Stomach (tissue), 8 donors: ENCODE measurements at regions not wholly inside any gene's neighbourhood (a gene's known extent, or its start where the extent isn't known, plus 50 kb on each side); places are given as distances from the start of the nearest gene placed in this dataset.

Experiments
- DNase-seq, 2 donors: peaks; one replicate each; pipeline versions ENCODE4 v3.0.0 to v3.0.0-alpha.2; 2013 to 2019
- H3K27ac ChIP-seq, 5 donors: fragments of 200-600 bp in 4 of 5; sonication (generic) in 4 of 5; one replicate each; pipeline ENCODE4 v1.5.1; 2013 to 2019; ENCODE audit warnings: mild to moderate bottlenecking in 1 of 5, moderate library complexity in 1 of 5
- H3K27me3 ChIP-seq, 3 donors: fragments of 200-600 bp; sonication (generic); one replicate each; pipeline ENCODE4 v1.5.1; 2017 to 2019; ENCODE audit warnings: mixed run types in 1 of 3
- H3K36me3 ChIP-seq, 4 donors: fragments of 200-600 bp; sonication (generic); 1 replicate in 3 of 4; 2 replicates in 1 of 4; pipeline ENCODE4 v1.5.1; 2016 to 2019
- H3K4me1 ChIP-seq, 4 donors: fragments of 200-600 bp; sonication (generic); one replicate each; pipeline ENCODE4 v1.5.1; 2016 to 2019
- H3K4me3 ChIP-seq, 4 donors: fragments of 200-600 bp; sonication (generic) in 3 of 4; one replicate each; pipeline ENCODE4 v1.5.1; 2016 to 2019; ENCODE audit warnings: mild to moderate bottlenecking in 1 of 4
- H3K9me3 ChIP-seq, 4 donors: fragments of 200-600 bp; sonication (generic); one replicate each; pipeline ENCODE4 v1.5.1; 2016 to 2019
- CTCF ChIP-seq, 7 experiments: fragments of 450-650 bp in 4 of 7; fragments of 200-600 bp in 3 of 7; sonication (generic) in 3 of 7; IDR thresholded peaks; one replicate each; pipeline ENCODE4 v1.5.1; 2016 to 2019; ENCODE audit warnings: antibody characterized with exemption in 7 of 7, control low read depth in 2 of 7, mild to moderate bottlenecking in 1 of 7
- EP300 ChIP-seq: sonication (generic); formaldehyde crosslinking; IDR thresholded peaks from one replicate; pipeline ENCODE4 v1.6.1; 2017; ENCODE audit warnings: antibody characterized with exemption
- POLR2A ChIP-seq, 4 donors: fragments of 450-650 bp; IDR thresholded peaks; one replicate each; pipeline ENCODE4 v1.6.1; 2016; ENCODE audit warnings: antibody characterized with exemption in 4 of 4, control low read depth in 2 of 4, mild to moderate bottlenecking in 1 of 4, moderate library complexity in 1 of 4
- POLR2AphosphoS5 ChIP-seq, 3 donors: sonication (generic); formaldehyde crosslinking; IDR thresholded peaks; one replicate each; pipeline ENCODE4 v1.6.1; 2016; ENCODE audit warnings: antibody characterized with exemption in 3 of 3
- WGBS, 5 donors: extraction: QIAGEN DNeasy Blood & Tissue Kit in 3 of 5; methylation state at CpG; one replicate each; pipeline versions ENCODE4 v1.1.5 to v1.1.7; 2013 to 2018; 5-methylcytosine and 5-hydroxymethylcytosine counted together
- intact Hi-C: fragments of 100-400 bp; cut with DNase I; formaldehyde crosslinking; loops from one replicate; pipeline ENCODE4 v1.15.1; 2023; ENCODE audit warnings: low total_unique reads
- donor health status: healthy with polysubstance abuse.
- donor health status: Bipolar disorder and iron deficiency.
- donor health status: healthy.

- TF ChIP-seq EP300: no peak
- no peak for TF ChIP-seq CTCF (IDR thresholded peaks at IDR 0.05)
- no peak for TF ChIP-seq POLR2AphosphoS5 (IDR thresholded peaks at IDR 0.05)
- TF ChIP-seq POLR2A (IDR thresholded peaks at IDR 0.05): no peak
Measured at GRCh38 chr18:24795129-24795528, 334.7 kb downstream of the HRH4 start.

GRCh38 chr18:24797981-24798380 lies 337.5 kb downstream of the HRH4 start:
- H3K4me3 ChIP-seq: no peak overlapping the region
- no peak for DNase-seq

More at GRCh38 chr18:24795129-24795528, 334.7 kb downstream of the HRH4 start:
- H3K4me1 ChIP-seq: no peaks in the 10 kb centered on the region
- H3K27me3 ChIP-seq: peaks cover 0 to 5% (median 5%) of the 10 kb centered on the region in 3 donors
- H3K27ac ChIP-seq: no peak overlapping the region
- intact Hi-C loops: no loop called here
- 85 to 100% (median 88%) methylated on average over 2 of the region's 2 CpGs for WGBS, 5 donors
- no peaks in the 10 kb centered on the region for H3K9me3 ChIP-seq
- DNase-seq: no peak
- H3K4me3 ChIP-seq: no peak overlapping the region
- H3K36me3 ChIP-seq: no peaks in the 10 kb centered on the region

GRCh38 chr18:24799176-24799575 lies 338.7 kb downstream of the HRH4 start:
- H3K4me3 ChIP-seq: no peak overlapping the region
- intact Hi-C loops: no loop called here
- no peak overlapping the region for H3K27ac ChIP-seq
- TF ChIP-seq EP300 (no peak), POLR2A (IDR thresholded peaks at IDR 0.05) (no peak), CTCF (IDR thresholded peaks at IDR 0.05) (no peak), POLR2AphosphoS5 (IDR thresholded peaks at IDR 0.05) (no peak)
- H3K27me3 ChIP-seq: peaks cover 0 to 5% (median 0%) of the 10 kb centered on the region in 3 donors
- no peak for DNase-seq
- no peaks in the 10 kb centered on the region for H3K9me3 ChIP-seq
- no peaks in the 10 kb centered on the region for H3K36me3 ChIP-seq
- 75 to 88% (median 81%) methylated on average over 1 of the region's 1 CpG for WGBS, 5 donors
- no peaks in the 10 kb centered on the region for H3K4me1 ChIP-seq

More at GRCh38 chr18:24797981-24798380, 337.5 kb downstream of the HRH4 start:
- WGBS, 5 donors: 75 to 88% (median 82%) methylated on average over 3 of the region's 3 CpGs
- Histone ChIP-seq H3K36me3 (no peaks in the 10 kb centered on the region), H3K27ac (no peak overlapping the region), H3K4me1 (no peaks in the 10 kb centered on the region), H3K27me3 (peaks cover 0 to 5% (median 0%) of the 10 kb centered on the region in 3 donors), H3K9me3 (no peaks in the 10 kb centered on the region)
- intact Hi-C loops: no loop called here
- TF ChIP-seq EP300 (no peak), POLR2AphosphoS5 (IDR thresholded peaks at IDR 0.05) (no peak), CTCF (IDR thresholded peaks at IDR 0.05) (no peak), POLR2A (IDR thresholded peaks at IDR 0.05) (no peak)

GRCh38 chr18:24799720-24800119 lies 339.3 kb downstream of the HRH4 start:
- no peak overlapping the region for H3K27ac ChIP-seq
- H3K9me3 ChIP-seq: no peaks in the 10 kb centered on the region
- 38 to 62% (median 56%) methylated on average over 4 of the region's 4 CpGs for WGBS, 5 donors
- H3K4me1 ChIP-seq: no peaks in the 10 kb centered on the region
- no peak overlapping the region for H3K4me3 ChIP-seq
- H3K36me3 ChIP-seq: no peaks in the 10 kb centered on the region
- TF ChIP-seq POLR2AphosphoS5 (IDR thresholded peaks at IDR 0.05) (no peak), CTCF (IDR thresholded peaks at IDR 0.05) (no peak), POLR2A (IDR thresholded peaks at IDR 0.05) (no peak), EP300 (no peak)
- DNase-seq: no peak
- intact Hi-C loops: no loop called here
- H3K27me3 ChIP-seq: peaks cover 0 to 5% (median 0%) of the 10 kb centered on the region in 3 donors
